Astrocyte (in vitro differentiated cells and primary cell): ENCODE measurements at regions not wholly inside any gene's neighbourhood (a gene's known extent, or its start where the extent isn't known, plus 50 kb on each side); places are given as distances from the start of the nearest gene placed in this dataset.

Experiments
- EZH2 ChIP-seq: IDR thresholded peaks from 2 replicates; pipeline ENCODE4 v1.6.1; 2012; ENCODE audit warnings: mild to moderate bottlenecking, low read length, inconsistent platforms; ENCODE audit not compliant: insufficient read depth
- TF ChIP-seq, protein P1 (sequence below): IDR thresholded peaks from 2 replicates; pipeline ENCODE4 v1.5.1; 2011; ENCODE audit warnings: low read depth, mild to moderate bottlenecking, inconsistent platforms, low read length, moderate library complexity; ENCODE audit not compliant: insufficient read depth

DNA sequence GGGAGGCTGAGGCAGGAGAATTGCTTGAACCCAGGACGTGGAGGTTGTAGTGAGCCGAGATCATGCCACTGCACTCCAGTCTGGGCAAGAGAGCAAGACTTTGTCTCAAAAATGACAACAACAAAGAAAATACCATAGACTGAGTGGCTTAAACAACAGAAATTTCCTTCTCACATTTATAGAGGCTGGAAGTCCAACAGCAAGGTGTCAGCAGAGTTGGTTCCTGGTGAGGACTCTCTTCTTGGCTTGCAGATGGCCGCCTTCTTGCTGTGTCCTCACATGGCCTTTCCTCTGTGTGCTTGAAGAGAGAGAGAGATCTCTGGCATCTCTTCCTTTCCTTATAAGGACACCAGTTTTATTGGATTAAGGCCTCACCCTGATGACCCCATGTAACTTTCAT lies 56.1 kb upstream of the ADGRE5 start:
- TF ChIP-seq, protein P1, sequence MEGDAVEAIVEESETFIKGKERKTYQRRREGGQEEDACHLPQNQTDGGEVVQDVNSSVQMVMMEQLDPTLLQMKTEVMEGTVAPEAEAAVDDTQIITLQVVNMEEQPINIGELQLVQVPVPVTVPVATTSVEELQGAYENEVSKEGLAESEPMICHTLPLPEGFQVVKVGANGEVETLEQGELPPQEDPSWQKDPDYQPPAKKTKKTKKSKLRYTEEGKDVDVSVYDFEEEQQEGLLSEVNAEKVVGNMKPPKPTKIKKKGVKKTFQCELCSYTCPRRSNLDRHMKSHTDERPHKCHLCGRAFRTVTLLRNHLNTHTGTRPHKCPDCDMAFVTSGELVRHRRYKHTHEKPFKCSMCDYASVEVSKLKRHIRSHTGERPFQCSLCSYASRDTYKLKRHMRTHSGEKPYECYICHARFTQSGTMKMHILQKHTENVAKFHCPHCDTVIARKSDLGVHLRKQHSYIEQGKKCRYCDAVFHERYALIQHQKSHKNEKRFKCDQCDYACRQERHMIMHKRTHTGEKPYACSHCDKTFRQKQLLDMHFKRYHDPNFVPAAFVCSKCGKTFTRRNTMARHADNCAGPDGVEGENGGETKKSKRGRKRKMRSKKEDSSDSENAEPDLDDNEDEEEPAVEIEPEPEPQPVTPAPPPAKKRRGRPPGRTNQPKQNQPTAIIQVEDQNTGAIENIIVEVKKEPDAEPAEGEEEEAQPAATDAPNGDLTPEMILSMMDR = no peak
- no peak for TF ChIP-seq EZH2
